HL-60/S4 treated with phorbol 12-myristate 13-acetate at 8.2 ng/mL for 4 days and 3 days (cell line): ENCODE measurements at regions not wholly inside any gene's neighbourhood (a gene's known extent, or its start where the extent isn't known, plus 50 kb on each side); places are given as distances from the start of the nearest gene placed in this dataset.

ENCODE experiments used
- in situ Hi-C: fragments of 300-500 bp; cut with MboI; formaldehyde crosslinking; loops from 2 replicates; pipeline ENCODE4 v1.15.0; 2022; ENCODE audit warnings: low sequenced_read_pairs

GRCh38 chr2:128820452-128820851, 501.8 kb upstream of the HS6ST1 start:
- in situ Hi-C loops, result no loop called here

GRCh38 chr2:128821010-128821409, 502.3 kb upstream of the HS6ST1 start:
- in situ Hi-C loops, result no loop called here

GRCh38 chr2:128832946-128833663, 514.4 kb upstream of the HS6ST1 start:
- in situ Hi-C loops, result no loop called here

GRCh38 chr2:128833664-128834027, 515.0 kb upstream of the HS6ST1 start:
- in situ Hi-C loops, result no loop called here

GRCh38 chr2:128834207-128834879, 515.7 kb upstream of the HS6ST1 start:
- in situ Hi-C loops, result no loop called here

- in situ Hi-C loops, result no loop called here
Measured at GRCh38 chr2:128834880-128835252, 516.2 kb upstream of the HS6ST1 start.

GRCh38 chr2:128835342-128835855, 516.7 kb upstream of the HS6ST1 start:
- in situ Hi-C loops, result no loop called here

- in situ Hi-C loops, result no loop called here
Measured at GRCh38 chr2:128835974-128836373, 517.3 kb upstream of the HS6ST1 start.

GRCh38 chr2:128836559-128837100, 518.0 kb upstream of the HS6ST1 start:
- in situ Hi-C loops, result no loop called here

GRCh38 chr2:128838244-128838643, 519.6 kb upstream of the HS6ST1 start:
- in situ Hi-C loops, result no loop called here

GRCh38 chr2:128841803-128842202, 523.1 kb upstream of the HS6ST1 start:
- in situ Hi-C loops, result no loop called here

- in situ Hi-C loops, result no loop called here
Measured at GRCh38 chr2:128867311-128867710, 548.6 kb upstream of the HS6ST1 start.

GRCh38 chr2:128867936-128868636, 549.4 kb upstream of the HS6ST1 start:
- in situ Hi-C loops, result no loop called here

- in situ Hi-C loops, result no loop called here
Measured at GRCh38 chr2:128868686-128869551, 550.3 kb upstream of the HS6ST1 start.

GRCh38 chr2:128874608-128875007, 555.9 kb upstream of the HS6ST1 start:
- in situ Hi-C loops, result no loop called here

GRCh38 chr2:128876986-128877983, 558.6 kb upstream of the HS6ST1 start:
- in situ Hi-C loops, result no loop called here

GRCh38 chr2:128879161-128879560, 560.5 kb upstream of the HS6ST1 start:
- in situ Hi-C loops, result no loop called here

- in situ Hi-C loops, result no loop called here
Measured at GRCh38 chr2:128894896-128895295, 576.2 kb upstream of the HS6ST1 start.
